Thoracic aorta (tissue), 2 donors: ENCODE measurements at regions not wholly inside any gene's neighbourhood (a gene's known extent, or its start where the extent isn't known, plus 50 kb on each side); places are given as distances from the start of the nearest gene placed in this dataset.

Source experiments
- ATAC-seq: fragments of 150-250 bp; one replicate; pipeline ENCODE4 v1.8.0; 2017; ENCODE audit warnings: low read depth; ENCODE audit not compliant: insufficient number of reproducible peaks, low FRiP score
- DNase-seq: peaks from one replicate; pipeline ENCODE4 v3.0.0-alpha.2; 2020; ENCODE audit warnings: low spot score
- H3K27ac ChIP-seq, 2 donors: fragments of 200-600 bp; sonication (generic); 1 replicate in 1 of 2; 2 replicates in 1 of 2; pipeline ENCODE4 v1.5.1; 2016; ENCODE audit warnings: mild to moderate bottlenecking in 2 of 2, moderate library complexity in 2 of 2
- H3K27me3 ChIP-seq: fragments of 200-600 bp; sonication (generic); replicated peaks from 2 replicates; pipeline ENCODE4 v1.6.0; 2016; ENCODE audit warnings: mild to moderate bottlenecking; ENCODE audit not compliant: insufficient read depth
- H3K36me3 ChIP-seq: fragments of 200-600 bp; sonication (generic); one replicate; pipeline ENCODE4 v1.5.1; 2016
- H3K4me1 ChIP-seq, 2 donors: fragments of 200-600 bp; sonication (generic); 1 replicate in 1 of 2; 2 replicates in 1 of 2; pipeline versions ENCODE4 v1.5.1 to v1.6.0; 2016; ENCODE audit warnings: low read depth in 2 of 2, mild to moderate bottlenecking in 1 of 2; ENCODE audit not compliant: control insufficient read depth in 1 of 2
- H3K4me3 ChIP-seq: fragments of 200-600 bp; sonication (generic); 2 replicates; pipeline ENCODE4 v1.5.1; 2016; ENCODE audit warnings: mild to moderate bottlenecking
- H3K9me3 ChIP-seq: fragments of 200-600 bp; sonication (generic); 2 replicates; pipeline ENCODE4 v1.5.1; 2016
- TF ChIP-seq, protein P1 (sequence below): fragments of 200-600 bp; sonication (generic); IDR thresholded peaks from one replicate; pipeline ENCODE4 v1.5.1; 2019; ENCODE audit warnings: antibody characterized with exemption

DNA sequence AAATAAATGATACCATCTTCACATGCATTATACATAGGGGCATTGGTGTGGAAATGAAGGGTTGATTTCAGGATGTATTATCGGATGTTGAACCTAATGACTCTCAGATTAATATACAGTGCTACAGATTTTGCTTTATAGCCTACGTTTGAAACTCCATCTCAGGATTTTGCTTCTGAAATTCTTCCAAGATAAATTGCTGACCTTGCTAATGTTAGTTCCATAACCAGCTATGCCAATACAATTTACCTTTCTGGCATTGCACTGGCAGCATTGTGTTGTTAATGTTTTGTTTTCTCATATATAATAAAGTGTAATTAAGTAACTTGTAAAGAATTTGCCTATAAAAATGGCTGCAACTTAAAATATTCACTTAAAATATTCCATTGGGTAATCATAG, 350.1 kb downstream of the CHRM3 start:
- no peak overlapping the region for H3K27ac ChIP-seq
- H3K36me3 ChIP-seq = no peaks in the 10 kb centered on the region
- H3K4me3 ChIP-seq = no peak overlapping the region
- H3K27me3 ChIP-seq = no peaks in the 10 kb centered on the region
- TF ChIP-seq, protein P1, sequence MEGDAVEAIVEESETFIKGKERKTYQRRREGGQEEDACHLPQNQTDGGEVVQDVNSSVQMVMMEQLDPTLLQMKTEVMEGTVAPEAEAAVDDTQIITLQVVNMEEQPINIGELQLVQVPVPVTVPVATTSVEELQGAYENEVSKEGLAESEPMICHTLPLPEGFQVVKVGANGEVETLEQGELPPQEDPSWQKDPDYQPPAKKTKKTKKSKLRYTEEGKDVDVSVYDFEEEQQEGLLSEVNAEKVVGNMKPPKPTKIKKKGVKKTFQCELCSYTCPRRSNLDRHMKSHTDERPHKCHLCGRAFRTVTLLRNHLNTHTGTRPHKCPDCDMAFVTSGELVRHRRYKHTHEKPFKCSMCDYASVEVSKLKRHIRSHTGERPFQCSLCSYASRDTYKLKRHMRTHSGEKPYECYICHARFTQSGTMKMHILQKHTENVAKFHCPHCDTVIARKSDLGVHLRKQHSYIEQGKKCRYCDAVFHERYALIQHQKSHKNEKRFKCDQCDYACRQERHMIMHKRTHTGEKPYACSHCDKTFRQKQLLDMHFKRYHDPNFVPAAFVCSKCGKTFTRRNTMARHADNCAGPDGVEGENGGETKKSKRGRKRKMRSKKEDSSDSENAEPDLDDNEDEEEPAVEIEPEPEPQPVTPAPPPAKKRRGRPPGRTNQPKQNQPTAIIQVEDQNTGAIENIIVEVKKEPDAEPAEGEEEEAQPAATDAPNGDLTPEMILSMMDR = no peak
- peaks cover 6 to 7% of the 10 kb centered on the region in 2 donors for H3K4me1 ChIP-seq
- ATAC-seq (no peak), DNase-seq (no peak)
- no peaks in the 10 kb centered on the region for H3K9me3 ChIP-seq

DNA sequence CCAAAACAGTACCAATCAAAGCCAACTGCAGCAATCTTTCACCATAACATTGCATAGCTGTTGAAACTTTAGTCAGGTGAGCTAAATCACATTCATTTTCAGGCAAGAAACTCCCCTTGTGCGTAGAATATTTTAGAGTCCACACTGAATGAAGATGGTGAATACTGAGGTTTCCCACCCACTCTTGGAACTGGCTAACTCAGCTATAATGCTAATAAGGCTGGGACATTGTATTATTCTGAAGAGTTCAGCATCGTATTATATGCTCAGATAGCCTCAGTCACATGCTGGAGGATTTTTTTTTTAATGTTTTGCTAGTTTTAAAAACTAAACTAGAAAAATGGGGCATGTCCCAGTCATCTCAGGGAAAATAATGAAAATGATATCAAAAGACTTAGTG, 352.3 kb upstream of the FMN2 start:
- H3K9me3 ChIP-seq = no peaks in the 10 kb centered on the region
- ATAC-seq = no peak
- H3K27ac ChIP-seq = no peak overlapping the region
- no peak for DNase-seq
- no peak overlapping the region for H3K4me3 ChIP-seq
- no peaks in the 10 kb centered on the region for H3K36me3 ChIP-seq
- peaks cover 6 to 7% of the 10 kb centered on the region in 2 donors for H3K4me1 ChIP-seq
- TF ChIP-seq, protein P1 = no peak
- no peaks in the 10 kb centered on the region for H3K27me3 ChIP-seq

DNA sequence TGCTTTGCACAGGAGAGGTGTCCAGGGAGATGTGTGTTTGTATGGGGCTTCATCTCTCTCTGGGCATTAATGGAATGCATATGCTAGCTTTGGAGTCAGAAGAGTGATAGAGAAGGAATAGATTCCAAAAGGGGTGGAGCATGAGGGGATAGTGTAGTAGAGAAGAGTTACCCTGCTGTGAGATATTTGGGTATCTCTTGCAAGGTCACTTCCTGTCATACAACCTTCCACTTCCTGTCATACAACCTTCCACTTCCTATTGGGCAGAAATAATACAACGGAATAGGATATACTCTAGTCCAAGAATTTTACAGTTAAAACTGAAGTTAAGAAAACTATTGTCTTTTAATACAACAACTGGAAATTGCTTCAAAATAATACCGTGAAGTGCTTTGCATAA, 351.8 kb upstream of the FMN2 start:
- Histone ChIP-seq H3K4me3 (no peak overlapping the region), H3K27ac (no peak overlapping the region), H3K27me3 (no peaks in the 10 kb centered on the region), H3K36me3 (no peaks in the 10 kb centered on the region), H3K9me3 (no peaks in the 10 kb centered on the region), H3K4me1 (peaks cover 6 to 7% of the 10 kb centered on the region in 2 donors)
- no peak for ATAC-seq
- no peak for DNase-seq
- TF ChIP-seq, protein P1 = no peak

DNA sequence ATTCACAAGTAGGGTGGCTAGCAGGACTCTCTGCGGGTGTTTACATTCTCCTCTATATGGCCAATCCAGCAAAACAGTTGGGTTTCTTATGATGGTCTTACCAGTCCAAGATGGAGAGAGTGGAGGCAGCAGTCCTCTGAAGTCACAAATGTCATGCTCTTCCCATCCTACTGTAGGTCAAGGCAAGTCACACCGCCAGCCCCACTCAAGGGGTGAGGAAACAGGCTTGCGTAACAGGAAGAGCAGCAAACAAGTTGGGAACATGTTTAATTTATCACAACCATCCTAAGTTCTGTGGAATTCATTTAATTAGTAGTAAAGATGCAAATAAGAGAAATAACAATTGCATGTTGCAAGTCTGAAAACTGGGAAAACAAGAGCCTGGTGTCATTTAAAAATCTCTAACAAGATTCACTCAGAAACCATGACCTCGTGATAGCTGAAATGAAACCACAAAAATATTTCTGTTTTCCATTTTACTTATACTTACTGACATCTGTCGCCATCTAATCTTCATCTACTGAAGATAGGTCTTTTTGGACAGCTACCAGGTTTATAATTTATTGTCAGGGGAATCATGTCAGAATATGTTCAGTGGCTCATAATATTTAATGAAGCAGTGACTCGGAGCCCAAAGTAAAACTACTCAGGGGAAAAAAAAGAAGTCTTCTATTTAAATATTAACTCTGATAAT, 349.1 kb upstream of the FMN2 start:
- Histone ChIP-seq H3K4me1 (peaks cover 6 to 7% of the 10 kb centered on the region in 2 donors), H3K4me3 (no peak overlapping the region), H3K9me3 (no peaks in the 10 kb centered on the region), H3K27ac (no peak overlapping the region), H3K36me3 (no peaks in the 10 kb centered on the region), H3K27me3 (no peaks in the 10 kb centered on the region)
- ATAC-seq (no peak), DNase-seq (no peak)
- TF ChIP-seq, protein P1 = no peak

DNA sequence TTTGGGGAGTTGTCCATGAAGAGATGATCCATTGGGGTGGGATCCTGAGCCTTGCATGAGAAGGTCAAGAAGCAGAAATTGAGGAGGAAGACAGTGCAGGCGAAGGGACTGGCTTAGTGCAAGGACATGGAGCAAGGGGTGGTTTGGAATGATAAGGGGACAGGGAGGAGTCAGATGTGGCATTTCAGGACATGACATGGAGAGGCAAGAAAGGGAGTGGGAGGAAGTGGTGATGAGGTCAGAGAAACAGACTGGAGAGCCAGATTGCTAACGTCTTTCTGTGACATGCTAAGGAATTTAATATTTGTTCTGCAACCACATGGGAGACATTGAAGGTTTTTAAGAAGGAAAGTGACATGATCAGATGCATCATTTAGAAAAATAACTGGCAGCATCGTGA, 346.8 kb upstream of the FMN2 start:
- no peaks in the 10 kb centered on the region for H3K9me3 ChIP-seq
- no peaks in the 10 kb centered on the region for H3K4me1 ChIP-seq
- H3K36me3 ChIP-seq = no peaks in the 10 kb centered on the region
- ATAC-seq = no peak
- TF ChIP-seq, protein P1 = no peak
- H3K27ac ChIP-seq = no peak overlapping the region
- H3K4me3 ChIP-seq = no peak overlapping the region
- H3K27me3 ChIP-seq = no peaks in the 10 kb centered on the region
- DNase-seq = no peak
